ENCODE measurements at regions not wholly inside any gene's neighbourhood (a gene's known extent, or its start where the extent isn't known, plus 50 kb on each side); places are given as distances from the start of the nearest gene placed in this dataset.

DNA sequence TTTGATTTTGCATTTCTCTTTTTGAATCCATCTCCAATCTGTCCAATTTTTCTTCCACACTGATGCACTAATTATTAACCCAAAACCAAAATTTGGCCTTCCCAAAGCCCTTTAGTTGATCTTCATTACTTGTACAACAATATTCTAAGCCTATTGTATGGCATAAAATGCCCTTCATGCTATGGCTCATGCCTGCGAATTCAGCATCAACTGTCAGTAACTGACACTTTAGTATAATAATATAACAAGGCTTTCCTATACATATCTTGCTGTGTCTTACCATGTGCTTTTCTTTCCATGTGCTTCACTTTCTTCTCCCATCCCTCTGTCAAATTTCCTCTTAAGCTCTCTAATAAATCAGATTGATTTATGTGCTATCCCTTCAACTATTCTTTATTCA is 154.0 kb upstream of the TFPI start:
- TF ChIP-seq CTCF (conservative IDR thresholded peaks at IDR 0.05; ENCODE audit: low read depth, low read length) (no peak), EZH2 (IDR thresholded peaks at IDR 0.05; ENCODE audit: borderline replicate concordance, low read depth, low read length, poor library complexity, severe bottlenecking) (no peak)
- ChIA-PET CTCF (no interaction called here), POLR2A (ENCODE audit: low non-redundant PET) (no interaction called here)
- Histone ChIP-seq H3K36me3 (ENCODE audit: insufficient read depth, low read length, poor library complexity, severe bottlenecking) (no peaks in the 10 kb centered on the region), H3K4me1 (ENCODE audit: insufficient read depth, low read length, poor library complexity, severe bottlenecking) (no peaks in the 10 kb centered on the region), H3K4me3 (ENCODE audit: low read depth, low read length, poor library complexity, severe bottlenecking) (no peak overlapping the region), H3K9me3 (ENCODE audit: low read depth, low read length, poor library complexity, severe bottlenecking) (no peaks in the 10 kb centered on the region), H3K27ac (ENCODE audit: low read depth, low read length, poor library complexity, severe bottlenecking) (no peak overlapping the region), H3K27me3 (replicated peaks; ENCODE audit: insufficient read depth, low read depth, low read length, poor library complexity) (no peaks in the 10 kb centered on the region)
- BruUV-seq (replicated peaks) = no TSS peak
- DNase-seq (ENCODE audit: low spot score) = no peak
- intact Hi-C loops (cut with micrococcal nuclease; ENCODE audit: unreplicated experiment) = no loop called here

DNA sequence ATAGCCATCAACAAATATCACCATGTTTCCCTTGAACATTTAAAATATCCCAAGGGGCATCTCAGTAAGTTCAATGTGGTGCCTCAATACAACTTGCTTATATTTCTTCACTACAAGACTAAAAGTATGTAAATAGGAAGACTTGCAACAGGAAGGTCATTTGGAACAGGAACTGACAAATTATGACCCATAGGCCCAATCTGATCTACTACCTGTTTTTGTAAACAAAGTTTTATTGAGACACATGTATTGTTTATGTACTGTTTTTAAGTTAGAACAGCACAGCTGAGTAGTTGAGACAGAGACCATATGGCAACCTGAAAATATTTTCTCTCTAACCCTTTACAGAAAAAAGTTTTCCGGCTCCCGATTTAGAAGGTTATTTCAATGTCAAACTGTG is 154.8 kb upstream of the TFPI start:
- H3K9me3 ChIP-seq (ENCODE audit: low read depth, low read length, poor library complexity, severe bottlenecking) = no peaks in the 10 kb centered on the region
- TF ChIP-seq CTCF (conservative IDR thresholded peaks at IDR 0.05; ENCODE audit: low read depth, low read length) (no peak), EZH2 (IDR thresholded peaks at IDR 0.05; ENCODE audit: borderline replicate concordance, low read depth, low read length, poor library complexity, severe bottlenecking) (no peak)
- no TSS peak for BruUV-seq (replicated peaks)
- DNase-seq (ENCODE audit: low spot score) = no peak
- no peak overlapping the region for H3K4me3 ChIP-seq (ENCODE audit: low read depth, low read length, poor library complexity, severe bottlenecking)
- H3K36me3 ChIP-seq (ENCODE audit: insufficient read depth, low read length, poor library complexity, severe bottlenecking) = no peaks in the 10 kb centered on the region
- H3K27ac ChIP-seq (ENCODE audit: low read depth, low read length, poor library complexity, severe bottlenecking) = no peak overlapping the region
- intact Hi-C loops (cut with micrococcal nuclease; ENCODE audit: unreplicated experiment) = no loop called here
- no peaks in the 10 kb centered on the region for H3K4me1 ChIP-seq (ENCODE audit: insufficient read depth, low read length, poor library complexity, severe bottlenecking)
- ChIA-PET CTCF (no interaction called here), POLR2A (ENCODE audit: low non-redundant PET) (no interaction called here)
- H3K27me3 ChIP-seq (replicated peaks; ENCODE audit: insufficient read depth, low read depth, low read length, poor library complexity) = no peaks in the 10 kb centered on the region

DNA sequence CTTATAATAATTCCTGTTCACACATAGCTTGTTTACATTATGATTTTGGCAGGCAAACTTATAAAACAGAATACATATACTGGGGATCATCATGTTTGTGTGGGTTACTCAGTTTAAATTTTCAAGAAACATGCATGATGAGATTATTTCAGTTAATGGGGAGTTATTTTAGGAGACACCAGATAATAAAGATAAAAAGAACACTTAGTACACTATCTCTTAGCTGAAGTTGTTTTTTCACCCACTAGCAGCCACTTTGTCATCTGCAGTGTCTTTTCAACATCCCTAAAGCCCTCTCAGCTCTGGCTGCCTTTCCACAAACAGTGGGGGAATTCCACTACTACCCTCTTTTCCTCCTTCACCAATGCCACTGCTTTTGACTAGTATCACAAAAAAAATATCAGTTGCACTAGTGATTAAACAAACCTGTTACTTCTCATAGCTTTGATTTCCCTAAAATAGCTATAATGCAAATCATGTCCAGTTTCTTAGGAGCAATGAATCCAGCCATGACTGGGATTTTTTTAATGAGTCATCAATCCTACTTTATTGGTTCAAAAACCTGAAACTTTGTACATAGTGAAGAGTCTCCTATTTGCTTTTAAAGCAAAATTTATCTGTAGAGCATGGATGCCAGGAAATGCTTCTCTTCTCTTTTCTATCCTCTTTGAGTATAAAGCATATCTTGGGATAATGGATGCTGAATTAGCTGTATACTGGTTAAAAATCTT is 156.7 kb upstream of the TFPI start:
- H3K4me1 ChIP-seq (ENCODE audit: insufficient read depth, low read length, poor library complexity, severe bottlenecking) = no peaks in the 10 kb centered on the region
- no peaks in the 10 kb centered on the region for H3K36me3 ChIP-seq (ENCODE audit: insufficient read depth, low read length, poor library complexity, severe bottlenecking)
- intact Hi-C loops (cut with micrococcal nuclease; ENCODE audit: unreplicated experiment) = no loop called here
- ChIA-PET CTCF (no interaction called here), POLR2A (ENCODE audit: low non-redundant PET) (no interaction called here)
- no peak overlapping the region for H3K4me3 ChIP-seq (ENCODE audit: low read depth, low read length, poor library complexity, severe bottlenecking)
- no peaks in the 10 kb centered on the region for H3K27me3 ChIP-seq (replicated peaks; ENCODE audit: insufficient read depth, low read depth, low read length, poor library complexity)
- BruUV-seq (replicated peaks) = no TSS peak
- DNase-seq (ENCODE audit: low spot score) = no peak
- H3K9me3 ChIP-seq (ENCODE audit: low read depth, low read length, poor library complexity, severe bottlenecking) = no peaks in the 10 kb centered on the region
- H3K27ac ChIP-seq (ENCODE audit: low read depth, low read length, poor library complexity, severe bottlenecking) = no peak overlapping the region
- TF ChIP-seq CTCF (conservative IDR thresholded peaks at IDR 0.05; ENCODE audit: low read depth, low read length) = no peak
- no peak for TF ChIP-seq EZH2 (IDR thresholded peaks at IDR 0.05; ENCODE audit: borderline replicate concordance, low read depth, low read length, poor library complexity, severe bottlenecking)

Measured in A673 (cell line).